ENCODE measurements at regions not wholly inside any gene's neighbourhood (a gene's known extent, or its start where the extent isn't known, plus 50 kb on each side); places are given as distances from the start of the nearest gene placed in this dataset.

GRCh38 chr2:174656676-174657176, 59.1 kb upstream of the WIPF1 start:
- no peak overlapping the region for H3K27ac ChIP-seq
- POLR2A ChIA-PET (ENCODE audit: low non-redundant PET): no interaction called here
- CTCF ChIA-PET: interaction anchor here (0.7 kb wide), 1 partner anchor 110 kb away, joined by 5 read pairs; no protein-coding TSS in a partner anchor
- no peak for DNase-seq (ENCODE audit: low spot score)
- TF ChIP-seq, protein P1, sequence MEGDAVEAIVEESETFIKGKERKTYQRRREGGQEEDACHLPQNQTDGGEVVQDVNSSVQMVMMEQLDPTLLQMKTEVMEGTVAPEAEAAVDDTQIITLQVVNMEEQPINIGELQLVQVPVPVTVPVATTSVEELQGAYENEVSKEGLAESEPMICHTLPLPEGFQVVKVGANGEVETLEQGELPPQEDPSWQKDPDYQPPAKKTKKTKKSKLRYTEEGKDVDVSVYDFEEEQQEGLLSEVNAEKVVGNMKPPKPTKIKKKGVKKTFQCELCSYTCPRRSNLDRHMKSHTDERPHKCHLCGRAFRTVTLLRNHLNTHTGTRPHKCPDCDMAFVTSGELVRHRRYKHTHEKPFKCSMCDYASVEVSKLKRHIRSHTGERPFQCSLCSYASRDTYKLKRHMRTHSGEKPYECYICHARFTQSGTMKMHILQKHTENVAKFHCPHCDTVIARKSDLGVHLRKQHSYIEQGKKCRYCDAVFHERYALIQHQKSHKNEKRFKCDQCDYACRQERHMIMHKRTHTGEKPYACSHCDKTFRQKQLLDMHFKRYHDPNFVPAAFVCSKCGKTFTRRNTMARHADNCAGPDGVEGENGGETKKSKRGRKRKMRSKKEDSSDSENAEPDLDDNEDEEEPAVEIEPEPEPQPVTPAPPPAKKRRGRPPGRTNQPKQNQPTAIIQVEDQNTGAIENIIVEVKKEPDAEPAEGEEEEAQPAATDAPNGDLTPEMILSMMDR (conservative IDR thresholded peaks at IDR 0.05; ENCODE audit: low read depth): no peak

GRCh38 chr2:174656035-174656434, 58.4 kb upstream of the WIPF1 start:
- no peak for DNase-seq (ENCODE audit: low spot score)
- ChIA-PET POLR2A (ENCODE audit: low non-redundant PET) (no interaction called here), CTCF (no interaction called here)
- H3K27ac ChIP-seq: no peak overlapping the region
- TF ChIP-seq, protein P1 (conservative IDR thresholded peaks at IDR 0.05; ENCODE audit: low read depth): no peak

DNA sequence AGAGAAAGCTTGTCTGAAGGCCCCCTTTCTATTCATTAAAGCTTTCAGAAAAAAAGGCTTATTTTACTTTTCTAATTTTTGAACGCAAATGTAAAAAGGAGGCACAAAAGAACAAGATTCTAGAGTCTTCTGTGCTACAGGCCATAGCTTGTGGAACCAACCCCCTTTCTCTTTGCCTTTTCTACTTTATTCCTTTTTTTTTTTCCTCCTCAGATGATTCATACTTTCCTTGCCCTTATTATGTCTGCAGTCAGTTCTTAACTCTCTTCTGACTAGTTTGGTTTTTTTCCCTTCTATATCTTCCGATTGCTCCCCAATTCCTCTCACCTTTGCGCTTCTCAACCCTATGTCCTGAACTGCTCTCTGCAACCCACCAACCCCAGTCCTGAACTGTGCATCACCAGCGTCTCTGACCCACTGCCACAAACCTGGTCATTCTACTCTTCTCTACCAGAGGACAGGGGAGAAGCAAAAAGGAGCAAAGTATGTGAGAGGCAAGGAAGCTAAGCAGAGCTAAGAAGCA, 56.9 kb upstream of the WIPF1 start:
- ChIA-PET POLR2A (ENCODE audit: low non-redundant PET) (no interaction called here), CTCF (interaction anchor here (0.6 kb wide), 1 partner anchor 33 kb away, joined by 3 read pairs; no protein-coding TSS in a partner anchor)
- no peak for DNase-seq (ENCODE audit: low spot score)
- TF ChIP-seq, protein P1 (conservative IDR thresholded peaks at IDR 0.05; ENCODE audit: low read depth): no peak
- H3K27ac ChIP-seq: no peak overlapping the region

- POLR2A ChIA-PET (ENCODE audit: low non-redundant PET): no interaction called here
- DNase-seq (ENCODE audit: low spot score): no peak
- H3K27ac ChIP-seq: no peak overlapping the region
- TF ChIP-seq, protein P1 (conservative IDR thresholded peaks at IDR 0.05; ENCODE audit: low read depth): no peak
- CTCF ChIA-PET: no interaction called here
Measured at GRCh38 chr2:174648896-174649295, 51.3 kb upstream of the WIPF1 start.
